NB4 (cell line): ENCODE measurements at regions not wholly inside any gene's neighbourhood (a gene's known extent, or its start where the extent isn't known, plus 50 kb on each side); places are given as distances from the start of the nearest gene placed in this dataset.

Experiments
- POLR2A ChIP-seq: IDR thresholded peaks from 2 replicates; pipeline ENCODE4 v1.6.1; 2011; ENCODE audit warnings: mild to moderate bottlenecking; ENCODE audit not compliant: insufficient read length; ENCODE audit errors: extremely low read depth
- TF ChIP-seq, protein P1 (sequence below): IDR thresholded peaks from one replicate; pipeline ENCODE4 v1.5.1; 2012; ENCODE audit warnings: low read depth, low read length

DNA sequence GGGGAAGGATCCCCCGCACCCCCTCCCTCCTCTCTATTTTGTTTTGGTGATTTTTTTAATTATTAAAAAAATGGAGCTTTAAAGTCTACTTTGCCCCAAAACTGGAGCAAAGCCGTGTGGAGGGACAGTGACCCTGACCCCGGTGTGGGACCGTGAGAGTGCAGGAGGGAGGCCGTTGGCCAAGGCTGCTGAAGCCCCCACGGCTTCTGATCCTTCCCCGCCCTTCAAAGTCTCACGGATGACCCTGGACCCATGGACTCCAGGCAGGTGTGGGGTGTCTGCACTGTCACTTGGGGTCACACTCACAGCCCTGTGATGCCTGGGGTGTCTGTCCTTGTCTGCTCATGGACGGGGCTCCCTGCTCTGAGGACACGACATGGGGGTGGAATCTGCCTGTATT, 133.3 kb downstream of the CPZ start:
- TF ChIP-seq, protein P1, sequence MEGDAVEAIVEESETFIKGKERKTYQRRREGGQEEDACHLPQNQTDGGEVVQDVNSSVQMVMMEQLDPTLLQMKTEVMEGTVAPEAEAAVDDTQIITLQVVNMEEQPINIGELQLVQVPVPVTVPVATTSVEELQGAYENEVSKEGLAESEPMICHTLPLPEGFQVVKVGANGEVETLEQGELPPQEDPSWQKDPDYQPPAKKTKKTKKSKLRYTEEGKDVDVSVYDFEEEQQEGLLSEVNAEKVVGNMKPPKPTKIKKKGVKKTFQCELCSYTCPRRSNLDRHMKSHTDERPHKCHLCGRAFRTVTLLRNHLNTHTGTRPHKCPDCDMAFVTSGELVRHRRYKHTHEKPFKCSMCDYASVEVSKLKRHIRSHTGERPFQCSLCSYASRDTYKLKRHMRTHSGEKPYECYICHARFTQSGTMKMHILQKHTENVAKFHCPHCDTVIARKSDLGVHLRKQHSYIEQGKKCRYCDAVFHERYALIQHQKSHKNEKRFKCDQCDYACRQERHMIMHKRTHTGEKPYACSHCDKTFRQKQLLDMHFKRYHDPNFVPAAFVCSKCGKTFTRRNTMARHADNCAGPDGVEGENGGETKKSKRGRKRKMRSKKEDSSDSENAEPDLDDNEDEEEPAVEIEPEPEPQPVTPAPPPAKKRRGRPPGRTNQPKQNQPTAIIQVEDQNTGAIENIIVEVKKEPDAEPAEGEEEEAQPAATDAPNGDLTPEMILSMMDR: no peak
- no peak for TF ChIP-seq POLR2A
